ENCODE measurements at regions not wholly inside any gene's neighbourhood (a gene's known extent, or its start where the extent isn't known, plus 50 kb on each side); places are given as distances from the start of the nearest gene placed in this dataset.

- H4K91ac ChIP-seq (ENCODE audit: insufficient read depth, low read depth, low read length): peak overlapping the region; percentile 82
- peaks cover 20% of the 10 kb centered on the region; the same call in 1 of the 2 replicates for H3K9me1 ChIP-seq (ENCODE audit: insufficient read depth, low read length)
- ATAC-seq (ENCODE audit: low read depth) (no peak), DNase-seq (no peak)
- H4K8ac ChIP-seq (ENCODE audit: low read depth in 2 of 2, low read length in 2 of 2): peak overlapping the region; percentile 14 to 45; a peak in 3 of 4 replicates
- H4K20me1 ChIP-seq (ENCODE audit: insufficient read depth, low read length): peaks cover 9% of the 10 kb centered on the region; the same call in 1 of the 2 replicates
- H2BK5ac ChIP-seq (ENCODE audit: low read depth, low read length, poor library complexity, severe bottlenecking): peak overlapping the region; percentile 61
- H3K27ac ChIP-seq (ENCODE audit: insufficient read depth, low read length): no peak overlapping the region
- peak overlapping the region; percentile 69 for H3K14ac ChIP-seq (replicated peaks; ENCODE audit: low read depth, low read length)
- H3K4me3 ChIP-seq (ENCODE audit: insufficient read depth, low read depth, low read length): no peak overlapping the region
- no peaks in the 10 kb centered on the region for H3K9me3 ChIP-seq (ENCODE audit: control insufficient read depth, insufficient read depth, low read length)
- peak overlapping the region; percentile 81 for H3K18ac ChIP-seq (ENCODE audit: low read depth, low read length)
- H3K4me1 ChIP-seq (ENCODE audit: control insufficient read depth, insufficient read depth, low read length): peaks cover 30% of the 10 kb centered on the region
- H3K4ac ChIP-seq (ENCODE audit: low read depth, low read length): peak overlapping the region; percentile 57
- in situ Hi-C loops (cut with MboI; ENCODE audit: low sequenced_read_pairs) (no loop called here), dilution Hi-C loops (cut with HindIII; ENCODE audit: low sequenced_read_pairs, unreplicated experiment) (no loop called here), intact Hi-C loops (cut with micrococcal nuclease) (no loop called here)
- TF ChIP-seq MAZ (IDR thresholded peaks at IDR 0.05; ENCODE audit: borderline replicate concordance, low read depth, low read length) (no peak), CTCF (conservative IDR thresholded peaks at IDR 0.05; ENCODE audit: low read depth, low read length) (no peak), RCOR1 (IDR thresholded peaks at IDR 0.05; ENCODE audit: insufficient replicate concordance, low read length) (no peak), BHLHE40 (IDR thresholded peaks at IDR 0.05; ENCODE audit: low read depth, low read length) (no peak), MXI1 (IDR thresholded peaks at IDR 0.05; ENCODE audit: borderline replicate concordance, low read depth, low read length) (no peak), RAD21 (IDR thresholded peaks at IDR 0.05; ENCODE audit: low read length) (no peak), MAFK (IDR thresholded peaks at IDR 0.05; ENCODE audit: low read depth, low read length) (no peak), ELK1 (IDR thresholded peaks at IDR 0.05; ENCODE audit: borderline replicate concordance, low read depth, low read length) (no peak), USF2 (IDR thresholded peaks at IDR 0.05; ENCODE audit: low read depth, low read length) (no peak), SMC3 (IDR thresholded peaks at IDR 0.05; ENCODE audit: low read depth, low read length) (no peak), CHD1 (IDR thresholded peaks at IDR 0.05; ENCODE audit: low read depth, low read length) (no peak), POLR2A (IDR thresholded peaks at IDR 0.05; ENCODE audit: low read depth, low read length) (no peak), CEBPB (IDR thresholded peaks at IDR 0.05; ENCODE audit: low read depth, low read length) (no peak)
- H3K4me2 ChIP-seq (ENCODE audit: low read depth, low read length): no peak overlapping the region
- no peak overlapping the region for H3K56ac ChIP-seq (ENCODE audit: extremely low read depth, insufficient read depth, low read length)
- H2BK20ac ChIP-seq (ENCODE audit: low read depth, low read length): peak overlapping the region; percentile 62
- H2AK9ac ChIP-seq (replicated peaks; ENCODE audit: low read depth, low read length, poor library complexity): peak overlapping the region; percentile 2
- peak overlapping the region; percentile 84 for H2BK15ac ChIP-seq (ENCODE audit: low read depth, low read length)
- BruUV-seq (replicated peaks): no TSS peak
- peak overlapping the region; percentile 74; the same call in 1 of the 2 replicates for H2AK5ac ChIP-seq (ENCODE audit: low read depth, low read length)
- H4K5ac ChIP-seq (ENCODE audit: low read depth, low read length): peak overlapping the region; percentile 59
- H3K23ac ChIP-seq (ENCODE audit: low read depth, low read length): no peak overlapping the region
- H2BK120ac ChIP-seq (ENCODE audit: low read depth, low read length): peak overlapping the region; percentile 72
- no peaks in the 10 kb centered on the region for H3K36me3 ChIP-seq (ENCODE audit: control insufficient read depth, insufficient read depth, low read length)
- H2AFZ ChIP-seq (replicated peaks; ENCODE audit: low read length, poor library complexity): no peak overlapping the region
- no peaks in the 10 kb centered on the region for H3K27me3 ChIP-seq (ENCODE audit: control insufficient read depth, insufficient read depth, low read length)
- WGBS, 2 experiments (ENCODE audit: extremely low coverage in 2 of 2, insufficient read length in 1 of 2): no CpG with 5 or more reads among the region's 1 CpG
- ChIA-PET POLR2A (ENCODE audit: unreplicated experiment) (no interaction called here), CTCF (no interaction called here)
- no peak overlapping the region for H3K9ac ChIP-seq (ENCODE audit: low read depth, low read length)
- peaks cover 0 to 6% of the 10 kb centered on the region in 2 experiments; a peak in 2 of 4 replicates for H3K79me1 ChIP-seq (ENCODE audit: low read depth in 1 of 2, low read length in 2 of 2)
These were observed 112.0 kb downstream of the QPCT start for GRCh38 chr2:37456479-37456878.

Measured in IMR-90 (cell line).